Kidney (tissue), 13 donors: ENCODE measurements at regions not wholly inside any gene's neighbourhood (a gene's known extent, or its start where the extent isn't known, plus 50 kb on each side); places are given as distances from the start of the nearest gene placed in this dataset.

Source experiments
- DNase-seq, 5 donors: peaks; one replicate each; pipeline ENCODE4 v3.0.0-alpha.2; 2013 to 2020
- FAIRE-seq: peaks from 2 replicates; lab custom pipeline; 2012; peaks lifted over from hg19 to GRCh38; lab: Jason Lieb, UNC
- H3K27ac ChIP-seq, 2 donors: one replicate each; pipeline ENCODE4 v1.7.0; 2013; ENCODE audit warnings: low read depth in 2 of 2, low read length in 2 of 2, inconsistent platforms in 1 of 2
- H3K27me3 ChIP-seq: one replicate; pipeline ENCODE4 v1.7.1; 2013; ENCODE audit warnings: low read length, inconsistent platforms; ENCODE audit not compliant: control insufficient read depth, insufficient read depth
- H3K36me3 ChIP-seq, 3 donors: one replicate each; pipeline versions ENCODE4 v1.7.0 to v1.7.1; 2013; ENCODE audit warnings: low read length in 3 of 3, control low read depth in 1 of 3, inconsistent platforms in 1 of 3; ENCODE audit not compliant: insufficient read depth in 3 of 3, control insufficient read depth in 2 of 3
- H3K4me1 ChIP-seq, 3 donors: one replicate each; pipeline versions ENCODE4 v1.7.0 to v1.7.1; 2013; ENCODE audit warnings: low read length in 3 of 3, inconsistent platforms in 1 of 3, low read depth in 1 of 3; ENCODE audit not compliant: control insufficient read depth in 2 of 3, insufficient read depth in 2 of 3
- H3K4me3 ChIP-seq, 3 donors: one replicate each; pipeline versions ENCODE4 v1.7.0 to v1.8.1; 2013; ENCODE audit warnings: low read length in 3 of 3, control low read depth in 1 of 3, inconsistent platforms in 1 of 3
- H3K9ac ChIP-seq, 3 donors: one replicate each; pipeline versions ENCODE4 v1.7.0 to v1.7.1; 2013; ENCODE audit warnings: low read length in 3 of 3, control low read depth in 1 of 3, inconsistent platforms in 1 of 3
- H3K9me3 ChIP-seq, 3 donors: one replicate each; pipeline versions ENCODE4 v1.7.0 to v1.7.1; 2013; ENCODE audit warnings: low read length in 3 of 3, control low read depth in 1 of 3, inconsistent platforms in 1 of 3; ENCODE audit not compliant: control insufficient read depth in 2 of 3, insufficient read depth in 1 of 3
- CTCF ChIP-seq: IDR thresholded peaks from 3 replicates; pipeline ENCODE4 v1.5.1; 2012; ENCODE audit warnings: mild to moderate bottlenecking, moderate library complexity, borderline replicate concordance; ENCODE audit not compliant: insufficient read depth; ENCODE audit errors: extremely low read depth
- intact Hi-C: fragments of 100-400 bp; cut with DNase I; formaldehyde crosslinking; loops from one replicate; pipeline ENCODE4 v1.11.1; 2022
- donor health status: control.
- donor health status: control.
- donor health status: control.
- donor health status: control.
- donor health status: control.
- donor health status: DM: yes; HTN: yes; CAD: no.
- donor health status: Normal renal cell carcinoma (clear cell type).

DNA sequence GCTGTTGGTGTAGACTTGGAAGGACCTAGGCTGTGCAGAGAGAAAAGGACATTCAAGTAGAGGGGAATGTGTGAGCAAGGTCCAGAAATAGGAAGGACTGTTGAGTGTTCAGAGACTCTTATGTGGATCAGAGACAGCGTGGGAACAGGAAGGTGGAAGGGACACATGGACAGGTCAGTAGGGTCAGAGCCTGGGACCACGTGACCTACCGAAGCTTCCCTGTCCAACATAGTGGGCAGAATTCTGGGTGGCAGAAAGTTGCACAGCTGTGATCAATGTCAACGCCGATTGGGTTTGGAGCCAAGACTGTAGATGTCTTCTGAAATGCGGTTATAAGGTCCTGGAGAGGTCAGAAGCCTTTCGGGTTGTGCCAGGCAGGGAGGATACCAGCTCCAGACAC lies 195.9 kb upstream of the MKI67 start:
- H3K4me1 ChIP-seq: no peaks in the 10 kb centered on the region
- DNase-seq: no peak
- H3K9me3 ChIP-seq: no peaks in the 10 kb centered on the region
- no peak overlapping the region for H3K27ac ChIP-seq
- intact Hi-C loops: no loop called here
- no peak for TF ChIP-seq CTCF
- H3K27me3 ChIP-seq: no peaks in the 10 kb centered on the region
- H3K9ac ChIP-seq: no peak overlapping the region
- no peak overlapping the region for H3K4me3 ChIP-seq
- no peaks in the 10 kb centered on the region for H3K36me3 ChIP-seq
- FAIRE-seq: no peak

- FAIRE-seq: no peak
Measured at GRCh38 chr10:128322950-128323349, 196.7 kb upstream of the MKI67 start.

GRCh38 chr10:128324058-128324827 lies 198.0 kb upstream of the MKI67 start:
- Histone ChIP-seq H3K36me3 (no peaks in the 10 kb centered on the region), H3K27ac (no peak overlapping the region), H3K4me1 (no peaks in the 10 kb centered on the region), H3K9ac (no peak overlapping the region), H3K27me3 (no peaks in the 10 kb centered on the region), H3K9me3 (peaks cover 0 to 9% (median 0%) of the 10 kb centered on the region in 3 donors), H3K4me3 (no peak overlapping the region)
- TF ChIP-seq CTCF: peak; percentile 4
- no peak for FAIRE-seq
- intact Hi-C loops: no loop called here
- peak in 4 of 5 donors; percentile 18 to 63 (median 36) for DNase-seq

More at GRCh38 chr10:128322950-128323349, 196.7 kb upstream of the MKI67 start:
- DNase-seq: no peak
- Histone ChIP-seq H3K9me3 (peaks cover 0 to 4% (median 0%) of the 10 kb centered on the region in 3 donors), H3K27me3 (no peaks in the 10 kb centered on the region), H3K4me1 (no peaks in the 10 kb centered on the region), H3K36me3 (no peaks in the 10 kb centered on the region), H3K9ac (no peak overlapping the region), H3K27ac (no peak overlapping the region), H3K4me3 (no peak overlapping the region)
- intact Hi-C loops: no loop called here
- TF ChIP-seq CTCF: no peak
